GM19438 (cell line): ENCODE measurements at regions not wholly inside any gene's neighbourhood (a gene's known extent, or its start where the extent isn't known, plus 50 kb on each side); places are given as distances from the start of the nearest gene placed in this dataset.
"Not testable (repeated sequence)": the region's sequence is repeated elsewhere in the genome, so short reads cannot be mapped to it uniquely, and the experiment has no call there.

Source experiments
- ATAC-seq: cut with Tn5 transposase; IDR thresholded peaks from one replicate; pipeline ENCODE4 v1.9.1; 2021; ENCODE audit warnings: low read depth; ENCODE audit not compliant: unreplicated experiment

- ATAC-seq, result no peak
These were observed 534.6 kb upstream of the NRP1 start for GRCh38 chr10:33869028-33869427.

- not testable (repeated sequence) for ATAC-seq
These were observed 532.8 kb upstream of the NRP1 start for GRCh38 chr10:33867199-33867789.

GRCh38 chr10:33863352-33863751 lies 528.9 kb upstream of the NRP1 start:
- ATAC-seq, result no peak

- no peak for ATAC-seq
These were observed 528.2 kb upstream of the NRP1 start for GRCh38 chr10:33862536-33863105.

GRCh38 chr10:33861833-33862232 lies 527.4 kb upstream of the NRP1 start:
- no peak for ATAC-seq

GRCh38 chr10:33861016-33861704 lies 526.7 kb upstream of the NRP1 start:
- no peak for ATAC-seq

- no peak for ATAC-seq
These were observed 526.1 kb upstream of the NRP1 start for GRCh38 chr10:33860552-33860951.

GRCh38 chr10:33859319-33860022 lies 525.0 kb upstream of the NRP1 start:
- ATAC-seq, result no peak

GRCh38 chr10:33858326-33858725 lies 523.9 kb upstream of the NRP1 start:
- no peak for ATAC-seq

GRCh38 chr10:33853221-33853620 lies 518.8 kb upstream of the NRP1 start:
- ATAC-seq, result not testable (repeated sequence)

GRCh38 chr10:33843379-33843778 lies 508.9 kb upstream of the NRP1 start:
- no peak for ATAC-seq

- no peak for ATAC-seq
These were observed 507.2 kb upstream of the NRP1 start for GRCh38 chr10:33841678-33842077.

GRCh38 chr10:33838731-33839130 lies 504.3 kb upstream of the NRP1 start:
- ATAC-seq, result no peak

GRCh38 chr10:33837736-33838135 lies 503.3 kb upstream of the NRP1 start:
- ATAC-seq, result no peak

- ATAC-seq, result no peak
These were observed 501.1 kb upstream of the NRP1 start for GRCh38 chr10:33835556-33835955.

GRCh38 chr10:33833566-33833965 lies 499.1 kb upstream of the NRP1 start:
- ATAC-seq, result no peak

- no peak for ATAC-seq
These were observed 497.8 kb upstream of the NRP1 start for GRCh38 chr10:33832124-33832787.

GRCh38 chr10:33831591-33831990 lies 497.1 kb upstream of the NRP1 start:
- ATAC-seq, result no peak

- ATAC-seq, result not testable (repeated sequence)
These were observed 495.4 kb upstream of the NRP1 start for GRCh38 chr10:33829899-33830298.

- no peak for ATAC-seq
These were observed 494.1 kb upstream of the NRP1 start for GRCh38 chr10:33828592-33828991.

GRCh38 chr10:33826186-33826585 lies 491.7 kb upstream of the NRP1 start:
- no peak for ATAC-seq
